HepG2 (cell line): ENCODE measurements at regions not wholly inside any gene's neighbourhood (a gene's known extent, or its start where the extent isn't known, plus 50 kb on each side); places are given as distances from the start of the nearest gene placed in this dataset.

Source experiments
- ATM ChIP-seq: fragments of 450-650 bp; IDR thresholded peaks from 2 replicates; pipeline ENCODE4 v1.7.1; 2017; ENCODE audit warnings: mild to moderate bottlenecking, borderline replicate concordance
- DDIT3 ChIP-seq: sonication (generic); formaldehyde crosslinking; IDR thresholded peaks from 2 replicates; pipeline ENCODE4 v1.4.0; 2020; ENCODE audit warnings: mild to moderate bottlenecking, missing genetic modification reagents
- E2F2 ChIP-seq: sonication (generic); formaldehyde crosslinking; IDR thresholded peaks from 2 replicates; pipeline ENCODE4 v1.4.0; 2020; ENCODE audit warnings: missing genetic modification reagents, borderline replicate concordance
- ESRRA ChIP-seq: sonication (generic); formaldehyde crosslinking; IDR thresholded peaks from 2 replicates; pipeline ENCODE4 v1.5.1; 2020; ENCODE audit warnings: mild to moderate bottlenecking, low read depth, missing genetic modification reagents
- FLYWCH1 ChIP-seq: sonication (generic); formaldehyde crosslinking; IDR thresholded peaks from 2 replicates; pipeline ENCODE4 v1.8.1; 2023; ENCODE audit warnings: mild to moderate bottlenecking, missing genetic modification reagents
- GABPA ChIP-seq, 2 experiments: IDR thresholded peaks; 2 replicates each; pipeline ENCODE4 v1.6.1; 2011 to 2016; ENCODE audit warnings: low read depth in 2 of 2, low read length in 1 of 2, missing biosample characterization in 1 of 2, missing genetic modification characterization in 1 of 2
- GATAD1 ChIP-seq: IDR thresholded peaks from 2 replicates; pipeline ENCODE4 v1.6.1; 2016; ENCODE audit warnings: missing genetic modification reagents, missing compliant biosample characterization
- GATAD2A ChIP-seq: IDR thresholded peaks from 2 replicates; pipeline ENCODE4 v1.6.1; 2016
- GPBP1L1 ChIP-seq: sonication (generic); formaldehyde crosslinking; IDR thresholded peaks from 2 replicates; pipeline ENCODE4 v1.5.0; 2020; ENCODE audit warnings: mild to moderate bottlenecking, missing genetic modification reagents
- MAFK ChIP-seq, 2 experiments: IDR thresholded peaks in 1 of 2; conservative IDR thresholded peaks in 1 of 2; 2 replicates each; pipeline ENCODE4 v1.6.1; 2011; ENCODE audit warnings: improper control_type of control experiment in 2 of 2, low read length in 2 of 2
- MAX ChIP-seq: IDR thresholded peaks from 2 replicates; pipeline ENCODE4 v1.6.1; 2012; ENCODE audit warnings: inconsistent platforms
- MEF2D ChIP-seq: sonication (generic); formaldehyde crosslinking; IDR thresholded peaks from 2 replicates; pipeline ENCODE4 v1.5.1; 2020; ENCODE audit warnings: mild to moderate bottlenecking, missing genetic modification reagents
- MTERF4 ChIP-seq: sonication (generic); formaldehyde crosslinking; IDR thresholded peaks from 2 replicates; pipeline ENCODE4 v1.8.0; 2023; ENCODE audit warnings: mild to moderate bottlenecking, missing genetic modification reagents
- NR2F2 ChIP-seq: IDR thresholded peaks from 2 replicates; pipeline ENCODE4 v1.6.1; 2012; ENCODE audit warnings: low read depth, inconsistent platforms, borderline replicate concordance
- POLR2AphosphoS5 ChIP-seq: IDR thresholded peaks from 2 replicates; pipeline ENCODE4 v1.6.1; 2012; ENCODE audit warnings: low read depth, low read length
- RAD21 ChIP-seq: fragments of 450-650 bp; formaldehyde crosslinking; IDR thresholded peaks from 2 replicates; pipeline ENCODE4 v1.5.0; 2020; ENCODE audit warnings: mild to moderate bottlenecking
- SRSF4 ChIP-seq: fragments of 200-400 bp; formaldehyde crosslinking; IDR thresholded peaks from one replicate; pipeline ENCODE4 v1.6.1; 2018; ENCODE audit warnings: mild to moderate bottlenecking, low read depth, low read length, moderate library complexity; ENCODE audit not compliant: poor library complexity, severe bottlenecking
- SSRP1 ChIP-seq: IDR thresholded peaks from 2 replicates; pipeline ENCODE4 v1.6.1; 2016; ENCODE audit warnings: control low read depth
- STAT5B ChIP-seq: sonication (generic); formaldehyde crosslinking; IDR thresholded peaks from 2 replicates; pipeline ENCODE4 v1.4.0; 2020; ENCODE audit warnings: missing genetic modification reagents
- TEF ChIP-seq: sonication (generic); formaldehyde crosslinking; IDR thresholded peaks from 2 replicates; pipeline ENCODE4 v1.5.0; 2020; ENCODE audit warnings: missing genetic modification reagents
- TRIM24 ChIP-seq: sonication (generic); formaldehyde crosslinking; IDR thresholded peaks from 2 replicates; pipeline ENCODE4 v1.8.0; 2022; ENCODE audit warnings: mild to moderate bottlenecking, missing genetic modification reagents
- XRCC5 ChIP-seq: fragments of 200-400 bp; formaldehyde crosslinking; optimal IDR thresholded peaks from 2 replicates; pipeline ENCODE3; 2017; ENCODE audit warnings: mild to moderate bottlenecking, low read length
- ZFY ChIP-seq: sonication (generic); formaldehyde crosslinking; IDR thresholded peaks from 2 replicates; pipeline ENCODE4 v1.4.0; 2020; ENCODE audit warnings: missing genetic modification reagents
- ZMYM3 ChIP-seq: sonication (generic); formaldehyde crosslinking; IDR thresholded peaks from 2 replicates; pipeline ENCODE4 v1.5.1; 2020; ENCODE audit warnings: mild to moderate bottlenecking, missing genetic modification reagents
- ZNF253 ChIP-seq: sonication (generic); formaldehyde crosslinking; IDR thresholded peaks from 2 replicates; pipeline ENCODE4 v1.8.0; 2022; ENCODE audit warnings: mild to moderate bottlenecking, missing genetic modification reagents, borderline replicate concordance
- ZNF737 ChIP-seq: sonication (generic); formaldehyde crosslinking; IDR thresholded peaks from 2 replicates; pipeline ENCODE4 v1.5.0; 2020; ENCODE audit warnings: missing genetic modification reagents, mild to moderate bottlenecking, borderline replicate concordance
- ZNF747 ChIP-seq: sonication (generic); formaldehyde crosslinking; IDR thresholded peaks from 2 replicates; pipeline ENCODE4 v1.8.1; 2023; ENCODE audit warnings: missing genetic modification reagents, mild to moderate bottlenecking, borderline replicate concordance
- ZNF792 ChIP-seq: IDR thresholded peaks from 2 replicates; pipeline ENCODE4 v1.6.1; 2016

GRCh38 chr4:188455062-188455752 is 316.0 kb downstream of the TRIML1 start (continued):
- no peak for TF ChIP-seq MTERF4 (CRISPR knock-in tag)
- peak; percentile 87 for TF ChIP-seq XRCC5
- no peak for TF ChIP-seq TEF (CRISPR knock-in tag)
- TF ChIP-seq ZFY: peak; percentile 75
- TF ChIP-seq ZNF747 (CRISPR knock-in tag): no peak
- no peak for TF ChIP-seq MAFK (conservative IDR thresholded peaks at IDR 0.05 in 1 of 2, IDR thresholded peaks at IDR 0.05 in 1 of 2; ENCODE audit: low read length in 2 of 2)
- no peak for TF ChIP-seq ZNF253 (CRISPR knock-in tag)
- TF ChIP-seq STAT5B (CRISPR knock-in tag): no peak
- no peak for TF ChIP-seq SRSF4
- TF ChIP-seq ZNF792 (CRISPR knock-in tag): no peak
- TF ChIP-seq NR2F2: no peak
- TF ChIP-seq E2F2 (CRISPR knock-in tag): no peak
- TF ChIP-seq ATM: no peak
- TF ChIP-seq GATAD1 (CRISPR knock-in tag): peak; percentile 67; the same call in 1 of the 2 replicates
- no peak for TF ChIP-seq MEF2D (CRISPR knock-in tag)
- TF ChIP-seq TRIM24 (CRISPR knock-in tag): no peak
- TF ChIP-seq ESRRA: no peak
- TF ChIP-seq MAX: 0 out of 2 replicates have a peak, but pooled peaks have one; percentile 21
- no peak for TF ChIP-seq ZNF737
- peak; percentile 58 for TF ChIP-seq POLR2AphosphoS5
- TF ChIP-seq GATAD2A (CRISPR knock-in tag): peak; percentile 26; the same call in 1 of the 2 replicates
- TF ChIP-seq FLYWCH1: no peak
- TF ChIP-seq GPBP1L1: no peak
- 0 out of 2 replicates have a peak, but pooled peaks have one; percentile 6 for TF ChIP-seq GABPA (IDR thresholded peaks at IDR 0.05; ENCODE audit: low read depth, low read length)
- peak; percentile 58; the same call in 1 of the 2 replicates for TF ChIP-seq GABPA (CRISPR knock-in tag; IDR thresholded peaks at IDR 0.05; ENCODE audit: low read depth)
- TF ChIP-seq RAD21 (CRISPR knock-in tag): no peak
- TF ChIP-seq SSRP1: no peak
- TF ChIP-seq DDIT3 (CRISPR knock-in tag): no peak
- 0 out of 2 replicates have a peak, but pooled peaks have one; percentile 14 for TF ChIP-seq ZMYM3 (CRISPR knock-in tag)
